ENCODE measurements at regions not wholly inside any gene's neighbourhood (a gene's known extent, or its start where the extent isn't known, plus 50 kb on each side); places are given as distances from the start of the nearest gene placed in this dataset.
"Not testable (repeated sequence)": the region's sequence is repeated elsewhere in the genome, so short reads cannot be mapped to it uniquely, and the experiment has no call there.

GRCh38 chrX:17968367-17968766 lies 107.3 kb upstream of the RAI2 start:
- no peak overlapping the region for H3K4me3 ChIP-seq (ENCODE audit: low read depth, low read length)
- no peak for DNase-seq (ENCODE audit: low read depth)
- TF ChIP-seq CTCF (IDR thresholded peaks at IDR 0.05; ENCODE audit: control insufficient read depth, extremely low read depth, insufficient read depth), result no peak

- DNase-seq (ENCODE audit: low read depth), result peak; percentile 56
- no peak for TF ChIP-seq CTCF (IDR thresholded peaks at IDR 0.05; ENCODE audit: control insufficient read depth, extremely low read depth, insufficient read depth)
- H3K4me3 ChIP-seq (ENCODE audit: low read depth, low read length), result no peak overlapping the region
These were observed 106.8 kb upstream of the RAI2 start for GRCh38 chrX:17967888-17968287.

GRCh38 chrX:17964871-17965270 lies 103.8 kb upstream of the RAI2 start:
- H3K4me3 ChIP-seq (ENCODE audit: low read depth, low read length), result no peak overlapping the region
- TF ChIP-seq CTCF (IDR thresholded peaks at IDR 0.05; ENCODE audit: control insufficient read depth, extremely low read depth, insufficient read depth), result no peak
- DNase-seq (ENCODE audit: low read depth), result no peak

- TF ChIP-seq CTCF (IDR thresholded peaks at IDR 0.05; ENCODE audit: control insufficient read depth, extremely low read depth, insufficient read depth), result no peak
- no peak overlapping the region for H3K4me3 ChIP-seq (ENCODE audit: low read depth, low read length)
These were observed 99.8 kb upstream of the RAI2 start for GRCh38 chrX:17960891-17961290.

GRCh38 chrX:17944833-17945497 lies 83.9 kb upstream of the RAI2 start:
- DNase-seq (ENCODE audit: low read depth), result no peak
- peak; percentile 66 for TF ChIP-seq CTCF (IDR thresholded peaks at IDR 0.05; ENCODE audit: control insufficient read depth, extremely low read depth, insufficient read depth)
- no peak overlapping the region for H3K4me3 ChIP-seq (ENCODE audit: low read depth, low read length)

More at GRCh38 chrX:17960891-17961290, 99.8 kb upstream of the RAI2 start:
- no peak for DNase-seq (ENCODE audit: low read depth)

- DNase-seq (ENCODE audit: low read depth); H3K4me3 ChIP-seq (ENCODE audit: low read depth, low read length): not testable (repeated sequence)
These were observed 80.1 kb upstream of the RAI2 start for GRCh38 chrX:17941171-17941570.

GRCh38 chrX:17939724-17940123 lies 78.6 kb upstream of the RAI2 start:
- H3K4me3 ChIP-seq (ENCODE audit: low read depth, low read length), result no peak overlapping the region
- no peak for TF ChIP-seq CTCF (IDR thresholded peaks at IDR 0.05; ENCODE audit: control insufficient read depth, extremely low read depth, insufficient read depth)
- DNase-seq (ENCODE audit: low read depth), result no peak
